DOHH2 (cell line): ENCODE measurements at regions not wholly inside any gene's neighbourhood (a gene's known extent, or its start where the extent isn't known, plus 50 kb on each side); places are given as distances from the start of the nearest gene placed in this dataset.

Experiments
- CTCF ChIP-seq: fragments of 200-600 bp; sonication (generic); IDR thresholded peaks from one replicate; pipeline ENCODE4 v1.5.1; 2014; ENCODE audit warnings: antibody characterized with exemption, mild to moderate bottlenecking, low read depth, low read length; ENCODE audit not compliant: poor library complexity, severe bottlenecking
- EZH2phosphoT487 ChIP-seq: fragments of 200-600 bp; sonication (generic); IDR thresholded peaks from 2 replicates; pipeline ENCODE4 v1.6.1; 2017; ENCODE audit warnings: borderline replicate concordance, mild to moderate bottlenecking, antibody characterized with exemption, low read length, moderate library complexity, mixed read lengths

DNA sequence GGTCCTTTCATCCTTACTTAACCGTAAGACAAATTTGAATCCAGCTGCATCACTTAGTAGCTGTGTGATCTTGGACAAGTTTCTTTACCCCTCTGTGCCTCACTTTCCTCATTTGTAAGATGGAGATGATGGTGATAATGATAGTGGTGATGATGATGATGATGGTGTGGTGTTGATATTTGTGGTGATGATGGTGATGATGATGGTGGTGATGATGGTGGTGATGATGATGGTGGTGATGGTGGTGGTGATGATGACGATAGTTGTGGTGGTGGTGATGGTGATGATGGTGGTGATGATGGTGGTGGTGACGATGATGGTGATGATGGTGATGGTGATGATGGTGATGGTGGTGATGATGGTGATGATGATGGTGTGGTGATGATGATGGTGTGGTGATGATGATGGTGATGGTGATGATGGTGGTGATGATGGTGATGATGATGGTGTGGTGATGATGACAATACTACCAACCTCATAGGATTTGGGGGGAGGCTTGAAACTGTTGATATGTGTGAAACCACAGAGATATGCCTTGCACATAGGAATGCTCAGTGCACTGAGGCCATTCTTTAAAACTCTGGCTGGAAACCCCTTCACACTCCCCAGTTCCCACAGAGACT, 233.2 kb downstream of the LY86 start:
- TF ChIP-seq CTCF (no peak), EZH2phosphoT487 (no peak)
